ENCODE measurements at regions not wholly inside any gene's neighbourhood (a gene's known extent, or its start where the extent isn't known, plus 50 kb on each side); places are given as distances from the start of the nearest gene placed in this dataset.

DNA sequence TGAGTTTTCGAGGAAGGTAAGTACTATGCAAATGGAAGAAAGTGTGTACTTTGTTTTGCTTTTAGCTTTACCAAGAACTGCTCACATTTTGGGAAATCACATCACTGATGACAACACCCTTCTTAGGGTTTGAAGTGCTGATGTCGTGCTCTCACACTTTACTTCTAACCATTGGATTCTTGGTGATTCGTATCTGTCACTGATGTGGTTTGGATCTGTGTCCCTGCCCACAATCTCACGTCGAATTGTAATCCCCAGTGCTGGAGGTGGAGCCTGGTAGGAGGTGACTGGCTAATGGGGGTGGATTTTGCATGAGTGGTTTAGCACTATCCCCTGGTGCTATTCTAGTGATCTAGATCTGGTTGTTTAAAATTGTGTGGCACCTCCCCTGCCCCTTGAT lies 75.4 kb upstream of the RGMA start:
- Histone ChIP-seq H2BK120ac (ENCODE audit: low read depth, low read length) (no peak overlapping the region), H2BK5ac (ENCODE audit: low read depth, low read length, poor library complexity, severe bottlenecking) (no peak overlapping the region), H3K27ac (ENCODE audit: low read length, poor library complexity, severe bottlenecking) (no peak overlapping the region), H3K36me3 (ENCODE audit: control insufficient read depth in 1 of 2, insufficient read depth in 2 of 2, low read depth in 1 of 2, low read length in 2 of 2) (no peaks in the 10 kb centered on the region), H3K4ac (ENCODE audit: low read depth in 1 of 2, low read length in 2 of 2) (no peak overlapping the region), H3K9me3 (ENCODE audit: control insufficient read depth, low read length) (no peaks in the 10 kb centered on the region), H4K8ac (ENCODE audit: low read length) (no peak overlapping the region), H3K9ac (ENCODE audit: low read length) (no peak overlapping the region), H2AFZ (ENCODE audit: low read depth, low read length) (no peak overlapping the region), H3K4me3 (ENCODE audit: insufficient read depth in 1 of 2, low read depth in 1 of 2, low read length in 2 of 2) (no peak overlapping the region), H2BK12ac (ENCODE audit: low read length in 2 of 2) (no peak overlapping the region), H3K4me2 (ENCODE audit: low read length, poor library complexity, severe bottlenecking) (no peak overlapping the region), H3K27me3 (ENCODE audit: control insufficient read depth in 1 of 2, insufficient read depth in 1 of 2, low read length in 2 of 2) (peaks cover 0 to 9% of the 10 kb centered on the region in 2 experiments), H3K79me1 (replicated peaks; ENCODE audit: low read length, poor library complexity, severe bottlenecking) (no peaks in the 10 kb centered on the region), H3K4me1 (ENCODE audit: control insufficient read depth, insufficient read depth, low read depth, low read length) (no peaks in the 10 kb centered on the region), H3K14ac (ENCODE audit: low read length in 2 of 2) (no peak overlapping the region), H4K91ac (ENCODE audit: low read length) (no peak overlapping the region), H3K23ac (ENCODE audit: low read length in 2 of 2) (no peak overlapping the region), H2AK5ac (ENCODE audit: low read length, severe bottlenecking) (no peak overlapping the region), H2BK15ac (ENCODE audit: low read depth, poor library complexity, severe bottlenecking) (no peak overlapping the region), H3K18ac (ENCODE audit: low read depth in 1 of 2, low read length in 2 of 2) (no peak overlapping the region)
- no peak for DNase-seq
- whole genome bisulfite sequencing: 61% methylated on average over 4 of the region's 5 CpGs

DNA sequence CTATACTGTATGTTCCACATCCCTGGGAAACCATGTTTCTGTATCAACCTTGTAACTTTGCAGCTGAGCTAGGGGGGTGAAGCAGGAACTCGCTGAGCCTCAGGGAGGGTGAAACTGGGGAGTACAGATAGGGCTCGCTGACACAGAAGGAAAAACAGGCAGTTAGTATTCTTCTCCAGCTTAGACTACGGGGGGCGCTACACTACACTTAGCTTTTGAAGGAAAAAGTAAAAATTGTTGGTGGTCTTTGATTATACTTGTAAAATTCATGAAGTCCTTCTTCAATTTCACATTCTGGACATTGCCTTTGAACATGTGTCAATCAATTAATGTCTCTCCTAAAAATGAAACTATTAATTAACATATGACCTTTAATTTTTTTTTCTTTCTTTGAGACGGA lies 73.5 kb upstream of the RGMA start:
- 62% methylated on average over 3 of the region's 5 CpGs for WGBS
- H2AK5ac ChIP-seq (ENCODE audit: low read length, severe bottlenecking): no peak overlapping the region
- H3K4me2 ChIP-seq (ENCODE audit: low read length, poor library complexity, severe bottlenecking): no peak overlapping the region
- H2BK15ac ChIP-seq (ENCODE audit: low read depth, poor library complexity, severe bottlenecking): no peak overlapping the region
- H3K9me3 ChIP-seq (ENCODE audit: control insufficient read depth, low read length): no peaks in the 10 kb centered on the region
- H3K4me1 ChIP-seq (ENCODE audit: control insufficient read depth, insufficient read depth, low read depth, low read length): no peaks in the 10 kb centered on the region
- no peak overlapping the region for H3K9ac ChIP-seq (ENCODE audit: low read length)
- H4K8ac ChIP-seq (ENCODE audit: low read length): no peak overlapping the region
- H2BK120ac ChIP-seq (ENCODE audit: low read depth, low read length): no peak overlapping the region
- H3K18ac ChIP-seq (ENCODE audit: low read depth in 1 of 2, low read length in 2 of 2): no peak overlapping the region
- H3K23ac ChIP-seq (ENCODE audit: low read length in 2 of 2): no peak overlapping the region
- no peaks in the 10 kb centered on the region for H3K36me3 ChIP-seq (ENCODE audit: control insufficient read depth in 1 of 2, insufficient read depth in 2 of 2, low read depth in 1 of 2, low read length in 2 of 2)
- H3K27me3 ChIP-seq (ENCODE audit: control insufficient read depth in 1 of 2, insufficient read depth in 1 of 2, low read length in 2 of 2): peaks cover 0 to 9% of the 10 kb centered on the region in 2 experiments
- H3K4ac ChIP-seq (ENCODE audit: low read depth in 1 of 2, low read length in 2 of 2): no peak overlapping the region
- no peak overlapping the region for H3K14ac ChIP-seq (ENCODE audit: low read length in 2 of 2)
- H3K27ac ChIP-seq (ENCODE audit: low read length, poor library complexity, severe bottlenecking): no peak overlapping the region
- no peak overlapping the region for H3K4me3 ChIP-seq (ENCODE audit: insufficient read depth in 1 of 2, low read depth in 1 of 2, low read length in 2 of 2)
- H2BK12ac ChIP-seq (ENCODE audit: low read length in 2 of 2): no peak overlapping the region
- no peak for DNase-seq
- no peaks in the 10 kb centered on the region for H3K79me1 ChIP-seq (replicated peaks; ENCODE audit: low read length, poor library complexity, severe bottlenecking)
- H4K91ac ChIP-seq (ENCODE audit: low read length): no peak overlapping the region
- no peak overlapping the region for H2AFZ ChIP-seq (ENCODE audit: low read depth, low read length)
- H2BK5ac ChIP-seq (ENCODE audit: low read depth, low read length, poor library complexity, severe bottlenecking): no peak overlapping the region

- Histone ChIP-seq H3K4me2 (ENCODE audit: low read length, poor library complexity, severe bottlenecking) (no peak overlapping the region), H2AFZ (ENCODE audit: low read depth, low read length) (no peak overlapping the region), H3K27ac (ENCODE audit: low read length, poor library complexity, severe bottlenecking) (no peak overlapping the region), H3K79me1 (replicated peaks; ENCODE audit: low read length, poor library complexity, severe bottlenecking) (no peaks in the 10 kb centered on the region), H3K4me1 (ENCODE audit: control insufficient read depth, insufficient read depth, low read depth, low read length) (no peaks in the 10 kb centered on the region), H4K91ac (ENCODE audit: low read length) (no peak overlapping the region), H2BK12ac (ENCODE audit: low read length in 2 of 2) (no peak overlapping the region), H3K18ac (ENCODE audit: low read depth in 1 of 2, low read length in 2 of 2) (no peak overlapping the region), H3K4me3 (ENCODE audit: insufficient read depth in 1 of 2, low read depth in 1 of 2, low read length in 2 of 2) (no peak overlapping the region), H2BK120ac (ENCODE audit: low read depth, low read length) (no peak overlapping the region), H3K9me3 (ENCODE audit: control insufficient read depth, low read length) (peaks cover 3% of the 10 kb centered on the region), H3K14ac (ENCODE audit: low read length in 2 of 2) (no peak overlapping the region), H4K8ac (ENCODE audit: low read length) (no peak overlapping the region), H3K36me3 (ENCODE audit: control insufficient read depth in 1 of 2, insufficient read depth in 2 of 2, low read depth in 1 of 2, low read length in 2 of 2) (no peaks in the 10 kb centered on the region), H2BK5ac (ENCODE audit: low read depth, low read length, poor library complexity, severe bottlenecking) (no peak overlapping the region), H2AK5ac (ENCODE audit: low read length, severe bottlenecking) (no peak overlapping the region), H3K27me3 (ENCODE audit: control insufficient read depth in 1 of 2, insufficient read depth in 1 of 2, low read length in 2 of 2) (peaks cover 0 to 3% of the 10 kb centered on the region in 2 experiments), H2BK15ac (ENCODE audit: low read depth, poor library complexity, severe bottlenecking) (no peak overlapping the region), H3K4ac (ENCODE audit: low read depth in 1 of 2, low read length in 2 of 2) (no peak overlapping the region), H3K9ac (ENCODE audit: low read length) (no peak overlapping the region), H3K23ac (ENCODE audit: low read length in 2 of 2) (no peak overlapping the region)
- 72% methylated on average over 3 of the region's 5 CpGs for WGBS
- DNase-seq: no peak
Measured at GRCh38 chr15:93159930-93160329, 70.9 kb upstream of the RGMA start.

GRCh38 chr15:93158097-93158900 lies 69.3 kb upstream of the RGMA start:
- H3K4me1 ChIP-seq (ENCODE audit: control insufficient read depth, insufficient read depth, low read depth, low read length): no peaks in the 10 kb centered on the region
- H3K79me1 ChIP-seq (replicated peaks; ENCODE audit: low read length, poor library complexity, severe bottlenecking): no peaks in the 10 kb centered on the region
- H3K9me3 ChIP-seq (ENCODE audit: control insufficient read depth, low read length): peaks cover 4% of the 10 kb centered on the region
- H3K36me3 ChIP-seq (ENCODE audit: control insufficient read depth in 1 of 2, insufficient read depth in 2 of 2, low read depth in 1 of 2, low read length in 2 of 2): no peaks in the 10 kb centered on the region
- no peak overlapping the region for H3K27ac ChIP-seq (ENCODE audit: low read length, poor library complexity, severe bottlenecking)
- 72% methylated on average over 13 of the region's 13 CpGs for WGBS
- no peak overlapping the region for H2AFZ ChIP-seq (ENCODE audit: low read depth, low read length)
- H3K18ac ChIP-seq (ENCODE audit: low read depth in 1 of 2, low read length in 2 of 2): no peak overlapping the region
- no peak overlapping the region for H2BK5ac ChIP-seq (ENCODE audit: low read depth, low read length, poor library complexity, severe bottlenecking)
- no peak overlapping the region for H2BK15ac ChIP-seq (ENCODE audit: low read depth, poor library complexity, severe bottlenecking)
- no peaks in the 10 kb centered on the region for H3K27me3 ChIP-seq (ENCODE audit: control insufficient read depth in 1 of 2, insufficient read depth in 1 of 2, low read length in 2 of 2)
- H3K14ac ChIP-seq (ENCODE audit: low read length in 2 of 2): no peak overlapping the region
- no peak overlapping the region for H3K4me2 ChIP-seq (ENCODE audit: low read length, poor library complexity, severe bottlenecking)
- H2AK5ac ChIP-seq (ENCODE audit: low read length, severe bottlenecking): no peak overlapping the region
- H3K9ac ChIP-seq (ENCODE audit: low read length): no peak overlapping the region
- DNase-seq: no peak
- H2BK120ac ChIP-seq (ENCODE audit: low read depth, low read length): no peak overlapping the region
- H3K4me3 ChIP-seq (ENCODE audit: insufficient read depth in 1 of 2, low read depth in 1 of 2, low read length in 2 of 2): no peak overlapping the region
- no peak overlapping the region for H4K8ac ChIP-seq (ENCODE audit: low read length)
- no peak overlapping the region for H3K4ac ChIP-seq (ENCODE audit: low read depth in 1 of 2, low read length in 2 of 2)
- H4K91ac ChIP-seq (ENCODE audit: low read length): no peak overlapping the region
- H2BK12ac ChIP-seq (ENCODE audit: low read length in 2 of 2): no peak overlapping the region
- H3K23ac ChIP-seq (ENCODE audit: low read length in 2 of 2): no peak overlapping the region
